HepG2 (cell line): ENCODE measurements at regions not wholly inside any gene's neighbourhood (a gene's known extent, or its start where the extent isn't known, plus 50 kb on each side); places are given as distances from the start of the nearest gene placed in this dataset.

ENCODE experiments used
- ATAC-seq: fragments of 200-7000 bp; cut with Tn5 transposase; 3 replicates; pipeline ENCODE4 v1.9.1; 2020; ENCODE audit warnings: mild to moderate bottlenecking, moderate library complexity
- BruUV-seq: library from RNA; stranded (reverse); fragments of 400-500 nt; replicated peaks from 2 replicates; lab custom pipeline; 2021; lab: Mats Ljungman, UMichigan
- CTCF ChIA-PET: fragments of 300-600 bp; formaldehyde crosslinking; extraction: SDS; loops from one replicate; lab custom pipeline; 2021; ENCODE audit warnings: low total read pairs, inconsistent platforms, low intra/inter-chr PET ratio; lab: Yijun Ruan, JAX
- POLR2A ChIA-PET: fragments of 350-600 bp; sonication (Branson Sonifier 250); formaldehyde crosslinking; loops from one replicate; lab custom pipeline; 2020; ENCODE audit warnings: antibody characterized with exemption, inconsistent platforms; lab: Yijun Ruan, JAX
- DNase-seq: peaks from one replicate; pipeline ENCODE4 v3.0.0-alpha.2; 2015; ENCODE audit warnings: low spot score
- FAIRE-seq: peaks from 3 replicates; lab custom pipeline; 2011; peaks lifted over from hg19 to GRCh38; lab: Jason Lieb, UNC
- H2AFZ ChIP-seq: one replicate; pipeline ENCODE4 v1.6.1; 2011; ENCODE audit warnings: low read length, inconsistent platforms
- H3K27ac ChIP-seq: fragments of 300-600 bp; 3 replicates; pipeline ENCODE4 v1.8.0; 2011; ENCODE audit warnings: mixed run types, mild to moderate bottlenecking, mixed read lengths, low read length, inconsistent platforms; ENCODE audit not compliant: insufficient read depth; ENCODE audit errors: extremely low read length
- H3K27me3 ChIP-seq, 2 experiments: fragments of 200-600 bp in 1 of 2; 2 replicates in 1 of 2; 3 replicates in 1 of 2; pipeline versions ENCODE4 v1.6.0 to v1.8.0; 2011; ENCODE audit warnings: low read length in 2 of 2, mild to moderate bottlenecking in 2 of 2, moderate library complexity in 2 of 2, inconsistent platforms in 1 of 2; ENCODE audit not compliant: insufficient read depth in 2 of 2, control insufficient read depth in 1 of 2
- H3K36me3 ChIP-seq, 2 experiments: fragments of 200-600 bp in 1 of 2; replicated peaks in 1 of 2; 2 replicates in 1 of 2; 3 replicates in 1 of 2; pipeline versions ENCODE4 v1.5.1 to v1.8.0; 2011; ENCODE audit warnings: low read length in 2 of 2, inconsistent platforms in 1 of 2; ENCODE audit not compliant: insufficient read depth in 2 of 2, control insufficient read depth in 1 of 2
- H3K4me1 ChIP-seq: 2 replicates; pipeline ENCODE4 v1.5.1; 2012; ENCODE audit warnings: low read length, inconsistent platforms; ENCODE audit not compliant: insufficient read depth
- H3K4me2 ChIP-seq: 2 replicates; pipeline ENCODE4 v1.6.0; 2011; ENCODE audit warnings: low read depth, low read length, inconsistent platforms
- H3K4me3 ChIP-seq, 3 experiments: fragments of 200-600 bp in 1 of 3; sonication (generic), shearing (Covaris generic) in 1 of 3; replicated peaks in 1 of 3; 2 replicates each; pipeline ENCODE4 v1.5.1; 2011 to 2016; ENCODE audit warnings: low read length in 3 of 3, inconsistent platforms in 2 of 3, low read depth in 2 of 3, mild to moderate bottlenecking in 2 of 3, control low read depth in 1 of 3, mixed read lengths in 1 of 3; ENCODE audit not compliant: insufficient read depth in 1 of 3
- H3K79me2 ChIP-seq: one replicate; pipeline ENCODE4 v1.6.1; 2011; ENCODE audit warnings: low read length, inconsistent platforms; ENCODE audit not compliant: insufficient read depth
- H3K9ac ChIP-seq: 2 replicates; pipeline ENCODE4 v1.6.0; 2011; ENCODE audit warnings: mild to moderate bottlenecking, low read depth, low read length, inconsistent platforms; ENCODE audit not compliant: insufficient read depth
- H3K9me3 ChIP-seq: 2 replicates; pipeline ENCODE4 v1.5.1; 2012; ENCODE audit warnings: mild to moderate bottlenecking, low read length
- H4K20me1 ChIP-seq: 2 replicates; pipeline ENCODE4 v1.6.0; 2011; ENCODE audit warnings: inconsistent platforms, mild to moderate bottlenecking, low read length, moderate library complexity; ENCODE audit not compliant: insufficient read depth
- CBX2 ChIP-seq, 2 experiments: fragments of 200-600 bp in 1 of 2; sonication (generic); formaldehyde crosslinking in 1 of 2; IDR thresholded peaks; 2 replicates each; pipeline versions ENCODE4 v1.7.0 to v1.8.1; 2018 to 2022; ENCODE audit warnings: low read depth in 2 of 2, low read length in 1 of 2, mild to moderate bottlenecking in 1 of 2, missing genetic modification reagents in 1 of 2
- CCDC6 ChIP-seq: sonication (generic); formaldehyde crosslinking; IDR thresholded peaks from 2 replicates; pipeline ENCODE4 v1.8.1; 2022; ENCODE audit warnings: mild to moderate bottlenecking, missing genetic modification reagents, moderate library complexity
- FOXA3 ChIP-seq: IDR thresholded peaks from 2 replicates; pipeline ENCODE4 v1.6.1; 2016; ENCODE audit warnings: missing genetic modification reagents, missing compliant biosample characterization
- KLF9 ChIP-seq: IDR thresholded peaks from 2 replicates; pipeline ENCODE4 v1.6.1; 2016; ENCODE audit warnings: low read depth
- MXI1 ChIP-seq: IDR thresholded peaks from 3 replicates; pipeline ENCODE4 v1.6.1; 2012; ENCODE audit warnings: low read depth, low read length, inconsistent platforms, borderline replicate concordance
- MZF1 ChIP-seq: sonication (generic); formaldehyde crosslinking; IDR thresholded peaks from 2 replicates; pipeline ENCODE4 v1.8.1; 2023; ENCODE audit warnings: mild to moderate bottlenecking, missing genetic modification reagents, borderline replicate concordance
- SAP130 ChIP-seq: IDR thresholded peaks from 2 replicates; pipeline ENCODE4 v1.6.1; 2016; ENCODE audit warnings: low read depth
- TFE3 ChIP-seq: IDR thresholded peaks from 2 replicates; pipeline ENCODE4 v1.6.1; 2016
- ZNF280B ChIP-seq: sonication (generic); formaldehyde crosslinking; IDR thresholded peaks from 2 replicates; pipeline ENCODE4 v1.5.0; 2020; ENCODE audit warnings: missing genetic modification reagents, mild to moderate bottlenecking, borderline replicate concordance
- ZNF326 ChIP-seq: sonication (generic); formaldehyde crosslinking; IDR thresholded peaks from 2 replicates; pipeline ENCODE4 v1.4.0; 2020; ENCODE audit warnings: missing genetic modification reagents, borderline replicate concordance
- ZNF350 ChIP-seq: sonication (generic); formaldehyde crosslinking; IDR thresholded peaks from 2 replicates; pipeline ENCODE4 v1.4.0; 2020; ENCODE audit warnings: mild to moderate bottlenecking, low read depth, missing genetic modification reagents, borderline replicate concordance
- ZNF556 ChIP-seq: sonication (generic); formaldehyde crosslinking; IDR thresholded peaks from 2 replicates; pipeline ENCODE4 v1.4.0; 2020; ENCODE audit warnings: mild to moderate bottlenecking, missing genetic modification reagents, borderline replicate concordance
- ZNF619 ChIP-seq: sonication (generic); formaldehyde crosslinking; IDR thresholded peaks from 2 replicates; pipeline ENCODE4 v1.4.0; 2020; ENCODE audit warnings: mild to moderate bottlenecking, missing genetic modification reagents
- WGBS: methylation state at CpG from one replicate; pipeline ENCODE4 v1.1.6; 2017; ENCODE audit warnings: low lambda C conversion rate; 5-methylcytosine and 5-hydroxymethylcytosine counted together
- in situ Hi-C: cut with HindIII; loops from 2 replicates; pipeline ENCODE4 v1.10.0; 2017; ENCODE audit warnings: low pct_unique_long_range_greater_than_20kb; ENCODE audit not compliant: extremely low pct_ligation_motif_present
- intact Hi-C: fragments of 100-400 bp; cut with micrococcal nuclease; formaldehyde crosslinking; loops from one replicate; pipeline ENCODE4 v1.10.0; 2022; ENCODE audit not compliant: unreplicated experiment
- TF ChIP-seq, protein P1 (sequence below): sonication (generic); formaldehyde crosslinking; IDR thresholded peaks from 2 replicates; pipeline ENCODE4 v1.5.0; 2020; ENCODE audit warnings: mild to moderate bottlenecking, missing genetic modification reagents

DNA sequence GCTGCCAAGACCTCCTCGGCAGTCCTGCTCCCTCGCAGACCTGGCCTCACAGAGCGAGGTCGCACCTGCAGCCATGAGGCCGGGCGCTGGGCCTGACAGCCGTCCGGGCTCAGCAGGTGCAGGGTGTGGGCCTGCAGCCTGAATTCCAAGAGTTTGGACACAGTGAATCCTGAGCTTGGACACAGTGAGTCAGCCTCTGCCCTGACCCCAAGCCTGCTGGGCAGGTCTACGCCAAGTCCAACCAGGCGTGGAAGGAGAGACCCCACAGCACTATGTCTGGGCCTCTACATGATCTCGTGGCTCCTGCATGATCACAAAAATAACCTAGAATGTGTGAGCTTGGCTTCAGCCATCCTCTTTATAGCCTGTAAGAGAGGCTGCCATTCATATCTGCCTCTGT lies 121.0 kb downstream of the C16orf95 start:
- in situ Hi-C loops = loop anchor here (10.0 kb wide), 1 partner anchor 631 kb away; the partner anchor contains the start of gene FOXC2
- H3K4me2 ChIP-seq = no peak overlapping the region
- no peak for TF ChIP-seq ZNF326 (CRISPR knock-in tag)
- TF ChIP-seq ZNF280B (CRISPR knock-in tag) = 0 out of 2 replicates have a peak, but pooled peaks have one; percentile 34
- H3K9ac ChIP-seq = no peak overlapping the region
- no peaks in the 10 kb centered on the region for H3K4me1 ChIP-seq
- intact Hi-C loops = no loop called here
- FAIRE-seq (no peak), ATAC-seq (no peak; the same call in 1 of the 3 replicates), DNase-seq (no peak)
- H3K27ac ChIP-seq = no peak overlapping the region
- 16% methylated on average over 5 of the region's 11 CpGs for WGBS
- no peaks in the 10 kb centered on the region for H4K20me1 ChIP-seq
- ChIA-PET POLR2A (no interaction called here), CTCF (no interaction called here)
- H3K79me2 ChIP-seq = no peaks in the 10 kb centered on the region
- H3K4me3 ChIP-seq = no peak overlapping the region
- H3K9me3 ChIP-seq = no peaks in the 10 kb centered on the region
- peaks cover 1 to 15% of the 10 kb centered on the region in 2 experiments; a peak in 4 of 5 replicates for H3K27me3 ChIP-seq
- no TSS peak for BruUV-seq
- no peak overlapping the region for H2AFZ ChIP-seq
- H3K36me3 ChIP-seq = no peaks in the 10 kb centered on the region

DNA sequence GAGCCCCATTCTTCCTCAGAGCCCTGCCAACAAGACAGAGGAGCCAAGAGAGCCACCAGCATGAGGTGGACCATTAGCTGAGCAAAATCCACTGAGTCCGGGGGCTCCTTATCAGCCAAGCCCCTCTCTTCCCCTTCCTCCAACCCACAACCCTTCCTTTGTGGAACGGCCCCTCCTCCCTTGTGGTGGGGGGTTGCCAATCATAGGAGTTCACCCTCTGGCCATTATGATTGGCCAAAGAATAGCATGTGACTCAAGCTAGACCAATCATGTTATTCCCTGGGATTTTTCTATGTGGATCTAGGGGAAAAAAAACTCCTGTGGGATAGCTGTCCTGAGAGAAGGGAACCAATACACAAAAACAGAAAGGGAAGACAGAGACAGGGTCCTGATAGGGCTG lies 120.5 kb downstream of the C16orf95 start:
- 31% methylated on average over 2 of the region's 2 CpGs for WGBS
- H3K9ac ChIP-seq = no peak overlapping the region
- ChIA-PET POLR2A (no interaction called here), CTCF (no interaction called here)
- no peak overlapping the region for H2AFZ ChIP-seq
- no TSS peak for BruUV-seq
- no peaks in the 10 kb centered on the region for H3K36me3 ChIP-seq
- no peak for FAIRE-seq
- intact Hi-C loops (no loop called here), in situ Hi-C loops (loop anchor here (10.0 kb wide), 1 partner anchor 632 kb away; the partner anchor contains the start of gene FOXC2)
- no peak for DNase-seq
- no peak overlapping the region for H3K4me3 ChIP-seq
- no peak for ATAC-seq
- H3K4me1 ChIP-seq = no peaks in the 10 kb centered on the region
- no peaks in the 10 kb centered on the region for H4K20me1 ChIP-seq
- no peaks in the 10 kb centered on the region for H3K79me2 ChIP-seq
- no peak overlapping the region for H3K4me2 ChIP-seq
- no peaks in the 10 kb centered on the region for H3K9me3 ChIP-seq
- no peak overlapping the region for H3K27ac ChIP-seq
- TF ChIP-seq, protein P1, sequence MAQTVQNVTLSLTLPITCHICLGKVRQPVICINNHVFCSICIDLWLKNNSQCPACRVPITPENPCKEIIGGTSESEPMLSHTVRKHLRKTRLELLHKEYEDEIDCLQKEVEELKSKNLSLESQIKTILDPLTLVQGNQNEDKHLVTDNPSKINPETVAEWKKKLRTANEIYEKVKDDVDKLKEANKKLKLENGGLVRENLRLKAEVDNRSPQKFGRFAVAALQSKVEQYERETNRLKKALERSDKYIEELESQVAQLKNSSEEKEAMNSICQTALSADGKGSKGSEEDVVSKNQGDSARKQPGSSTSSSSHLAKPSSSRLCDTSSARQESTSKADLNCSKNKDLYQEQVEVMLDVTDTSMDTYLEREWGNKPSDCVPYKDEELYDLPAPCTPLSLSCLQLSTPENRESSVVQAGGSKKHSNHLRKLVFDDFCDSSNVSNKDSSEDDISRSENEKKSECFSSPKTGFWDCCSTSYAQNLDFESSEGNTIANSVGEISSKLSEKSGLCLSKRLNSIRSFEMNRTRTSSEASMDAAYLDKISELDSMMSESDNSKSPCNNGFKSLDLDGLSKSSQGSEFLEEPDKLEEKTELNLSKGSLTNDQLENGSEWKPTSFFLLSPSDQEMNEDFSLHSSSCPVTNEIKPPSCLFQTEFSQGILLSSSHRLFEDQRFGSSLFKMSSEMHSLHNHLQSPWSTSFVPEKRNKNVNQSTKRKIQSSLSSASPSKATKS (CRISPR knock-in tag) = no peak
- no peak for TF ChIP-seq KLF9 (CRISPR knock-in tag)
- no peak for TF ChIP-seq ZNF556 (CRISPR knock-in tag)
- no peak for TF ChIP-seq ZNF619 (CRISPR knock-in tag)
- no peak for TF ChIP-seq MZF1 (CRISPR knock-in tag)
- TF ChIP-seq MXI1 = no peak
- no peak for TF ChIP-seq CBX2 (IDR thresholded peaks at IDR 0.05; ENCODE audit: low read depth, low read length)
- TF ChIP-seq CBX2 (CRISPR knock-in tag; IDR thresholded peaks at IDR 0.05; ENCODE audit: low read depth) = no peak
- TF ChIP-seq TFE3 = no peak
- no peak for TF ChIP-seq SAP130 (CRISPR knock-in tag)
- TF ChIP-seq ZNF350 (CRISPR knock-in tag) = no peak
- TF ChIP-seq FOXA3 = no peak
- TF ChIP-seq CCDC6 (CRISPR knock-in tag) = no peak
- TF ChIP-seq, all 625 proteins: peak for 0
- H3K27me3 ChIP-seq = peaks cover 1 to 15% of the 10 kb centered on the region in 2 experiments; a peak in 4 of 5 replicates
